GM21786 (cell line): ENCODE measurements at regions not wholly inside any gene's neighbourhood (a gene's known extent, or its start where the extent isn't known, plus 50 kb on each side); places are given as distances from the start of the nearest gene placed in this dataset.
A peak's percentile ranks its signal among the peaks of the same experiment; 100 is the strongest.
"Not testable (repeated sequence)": the region's sequence is repeated elsewhere in the genome, so short reads cannot be mapped to it uniquely, and the experiment has no call there.

Source experiments
- ATAC-seq: cut with Tn5 transposase; IDR thresholded peaks from one replicate; pipeline ENCODE4 v1.9.1; 2021; ENCODE audit not compliant: unreplicated experiment

- no peak for ATAC-seq
Measured at GRCh38 chr5:130957151-130957550, 207.9 kb downstream of the HINT1 start.

GRCh38 chr5:130955041-130955440 lies 210.0 kb downstream of the HINT1 start:
- no peak for ATAC-seq

- ATAC-seq = no peak
Measured at GRCh38 chr5:130954336-130954735, 210.7 kb downstream of the HINT1 start.

- no peak for ATAC-seq
Measured at GRCh38 chr5:130939059-130939458, 226.0 kb downstream of the HINT1 start.

GRCh38 chr5:130937046-130937445 lies 228.0 kb downstream of the HINT1 start:
- no peak for ATAC-seq

- no peak for ATAC-seq
Measured at GRCh38 chr5:130923543-130924124, 241.4 kb downstream of the HINT1 start.

- ATAC-seq = no peak
Measured at GRCh38 chr5:130912088-130912487, 253.0 kb downstream of the HINT1 start.

- ATAC-seq = no peak
Measured at GRCh38 chr5:130908186-130908585, 256.9 kb downstream of the HINT1 start.

- not testable (repeated sequence) for ATAC-seq
Measured at GRCh38 chr5:130897537-130898195, 267.4 kb downstream of the HINT1 start.

GRCh38 chr5:130897181-130897536 lies 267.9 kb downstream of the HINT1 start:
- ATAC-seq = not testable (repeated sequence)

- no peak for ATAC-seq
Measured at GRCh38 chr5:130896636-130897035, 268.4 kb downstream of the HINT1 start.

GRCh38 chr5:130893006-130893405 lies 272.1 kb downstream of the HINT1 start:
- no peak for ATAC-seq

GRCh38 chr5:130890610-130891009 lies 274.4 kb downstream of the HINT1 start:
- ATAC-seq = no peak

- no peak for ATAC-seq
Measured at GRCh38 chr5:130885691-130886090, 279.4 kb downstream of the HINT1 start.

- no peak for ATAC-seq
Measured at GRCh38 chr5:130885027-130885426, 280.0 kb downstream of the HINT1 start.

GRCh38 chr5:130884023-130884422 lies 281.0 kb downstream of the HINT1 start:
- ATAC-seq = no peak

GRCh38 chr5:130875656-130876055 lies 289.4 kb downstream of the HINT1 start:
- ATAC-seq = no peak

GRCh38 chr5:130874861-130875417 lies 290.1 kb downstream of the HINT1 start:
- ATAC-seq = no peak

- ATAC-seq = peak; percentile 81
Measured at GRCh38 chr5:130871346-130872086, 293.5 kb downstream of the HINT1 start.

- ATAC-seq = no peak
Measured at GRCh38 chr5:130870691-130871090, 294.4 kb downstream of the HINT1 start.

GRCh38 chr5:130868186-130868840 lies 296.7 kb downstream of the HINT1 start:
- ATAC-seq = no peak
